ENCODE measurements at regions not wholly inside any gene's neighbourhood (a gene's known extent, or its start where the extent isn't known, plus 50 kb on each side); places are given as distances from the start of the nearest gene placed in this dataset.

DNA sequence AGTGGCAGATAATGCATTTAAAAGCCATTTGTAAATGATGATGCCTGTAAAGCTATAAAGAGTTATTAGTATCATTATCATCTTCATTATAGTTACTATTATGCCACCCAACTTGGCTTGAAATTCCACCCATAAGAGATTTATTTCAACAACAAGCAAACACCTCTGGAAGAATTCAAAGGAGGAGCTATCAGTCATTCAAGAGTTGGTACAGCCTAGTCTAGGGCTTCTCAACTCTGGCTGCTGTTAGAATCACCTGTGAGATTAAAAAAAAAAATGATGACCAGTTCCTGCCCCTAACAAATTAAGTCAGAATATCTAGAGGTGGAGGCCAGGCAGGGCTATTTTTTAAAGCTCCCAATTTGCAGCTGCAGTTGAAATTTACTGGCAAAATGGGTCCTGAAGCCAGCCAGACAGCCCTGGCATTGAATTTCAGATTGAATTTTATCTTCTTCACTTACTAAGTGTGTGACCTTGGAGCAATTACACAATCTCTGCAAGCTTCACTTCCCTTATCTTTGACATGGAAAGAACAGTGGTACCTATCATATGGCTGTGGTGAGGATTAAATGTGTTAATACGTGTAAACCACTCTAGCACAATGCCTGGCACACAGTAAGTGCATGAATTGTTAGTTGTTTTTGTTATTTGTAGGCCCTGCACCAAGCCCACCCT lies 52.9 kb upstream of the EDA start:
- no peak overlapping the region for H2BK20ac ChIP-seq (ENCODE audit: low read depth, low read length, poor library complexity, severe bottlenecking)
- Mint-ChIP-seq H3K9me3 (peaks cover 67 to 69% of the 10 kb centered on the region in 2 experiments), H3K36me3 (ENCODE audit: insufficient read depth in 1 of 3, low read depth in 3 of 3) (peaks cover 0 to 11% (median 10%) of the 10 kb centered on the region in 3 experiments; a peak in 3 of 7 replicates), H3K4me3 (no peak overlapping the region), H3K4me1 (peaks cover 7 to 18% of the 10 kb centered on the region in 2 experiments; a peak in 3 of 4 replicates), H3K27ac (no peak overlapping the region), H3K27me3 (ENCODE audit: low read depth) (peaks cover 8% of the 10 kb centered on the region)
- H2AFZ ChIP-seq (ENCODE audit: low read length): no peak overlapping the region
- no peaks in the 10 kb centered on the region for H3K79me1 ChIP-seq (ENCODE audit: insufficient read depth, low read depth, low read length, poor library complexity, severe bottlenecking)
- no peak for DNase-seq
- no peak overlapping the region for H3K23ac ChIP-seq (ENCODE audit: insufficient read length, low read depth, low read length)
- peaks cover 49% of the 10 kb centered on the region for H3K9me3 ChIP-seq (ENCODE audit: control insufficient read depth, low read depth, low read length)
- no peak overlapping the region for H2BK12ac ChIP-seq (ENCODE audit: insufficient read length, low read depth, low read length)
- no peak overlapping the region for H2BK15ac ChIP-seq (ENCODE audit: low read depth, low read length)
- no peaks in the 10 kb centered on the region for H3K23me2 ChIP-seq (ENCODE audit: insufficient read length, low read depth, low read length, poor library complexity, severe bottlenecking)
- H3K18ac ChIP-seq (ENCODE audit: insufficient read length, low read depth, low read length): no peak overlapping the region
- no peak overlapping the region for H4K8ac ChIP-seq (replicated peaks; ENCODE audit: insufficient read length, low read depth, low read length)
- no peak overlapping the region for H3K27ac ChIP-seq (ENCODE audit: insufficient read length, low read depth, low read length)
- no peaks in the 10 kb centered on the region for H4K20me1 ChIP-seq (ENCODE audit: control insufficient read depth, insufficient read depth, insufficient read length)
- no peak overlapping the region for H3K4ac ChIP-seq (ENCODE audit: low read depth, low read length)
- H2AK5ac ChIP-seq (ENCODE audit: insufficient read length, low read length): no peak overlapping the region
- no peak overlapping the region for H4K5ac ChIP-seq (ENCODE audit: insufficient read length, low read depth, low read length)
- no peak overlapping the region for H3K9ac ChIP-seq (ENCODE audit: extremely low read depth, insufficient read length, low read length)
- TF ChIP-seq, protein P1, sequence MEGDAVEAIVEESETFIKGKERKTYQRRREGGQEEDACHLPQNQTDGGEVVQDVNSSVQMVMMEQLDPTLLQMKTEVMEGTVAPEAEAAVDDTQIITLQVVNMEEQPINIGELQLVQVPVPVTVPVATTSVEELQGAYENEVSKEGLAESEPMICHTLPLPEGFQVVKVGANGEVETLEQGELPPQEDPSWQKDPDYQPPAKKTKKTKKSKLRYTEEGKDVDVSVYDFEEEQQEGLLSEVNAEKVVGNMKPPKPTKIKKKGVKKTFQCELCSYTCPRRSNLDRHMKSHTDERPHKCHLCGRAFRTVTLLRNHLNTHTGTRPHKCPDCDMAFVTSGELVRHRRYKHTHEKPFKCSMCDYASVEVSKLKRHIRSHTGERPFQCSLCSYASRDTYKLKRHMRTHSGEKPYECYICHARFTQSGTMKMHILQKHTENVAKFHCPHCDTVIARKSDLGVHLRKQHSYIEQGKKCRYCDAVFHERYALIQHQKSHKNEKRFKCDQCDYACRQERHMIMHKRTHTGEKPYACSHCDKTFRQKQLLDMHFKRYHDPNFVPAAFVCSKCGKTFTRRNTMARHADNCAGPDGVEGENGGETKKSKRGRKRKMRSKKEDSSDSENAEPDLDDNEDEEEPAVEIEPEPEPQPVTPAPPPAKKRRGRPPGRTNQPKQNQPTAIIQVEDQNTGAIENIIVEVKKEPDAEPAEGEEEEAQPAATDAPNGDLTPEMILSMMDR (conservative IDR thresholded peaks at IDR 0.05): no peak
- no peak overlapping the region for H3T11ph ChIP-seq (ENCODE audit: low read length)
- WGBS (ENCODE audit: extremely low coverage, insufficient read length, low lambda C conversion rate): no CpG with 5 or more reads among the region's 1 CpG
- no peaks in the 10 kb centered on the region for H3K27me3 ChIP-seq (ENCODE audit: insufficient read depth, low read length)
- H3K4me1 ChIP-seq (ENCODE audit: insufficient read depth, low read length): no peaks in the 10 kb centered on the region
- no peak overlapping the region for H3K14ac ChIP-seq (ENCODE audit: insufficient read depth, low read length)
- no peak overlapping the region for H3K56ac ChIP-seq (ENCODE audit: insufficient read length, low read depth, low read length)
- H4K91ac ChIP-seq (ENCODE audit: insufficient read length, low read depth, low read length): no peak overlapping the region
- no peak overlapping the region for H2BK5ac ChIP-seq (ENCODE audit: insufficient read length, low read length)
- H3K4me2 ChIP-seq (ENCODE audit: insufficient read depth, insufficient read length, low read length): no peak overlapping the region
- H2BK120ac ChIP-seq (ENCODE audit: low read depth, low read length, poor library complexity, severe bottlenecking): no peak overlapping the region
- H3K79me2 ChIP-seq (ENCODE audit: insufficient read depth, low read length): no peaks in the 10 kb centered on the region

All from H9 (cell line).